HUES48 (cell line): ENCODE measurements at regions not wholly inside any gene's neighbourhood (a gene's known extent, or its start where the extent isn't known, plus 50 kb on each side); places are given as distances from the start of the nearest gene placed in this dataset.
"Not testable (repeated sequence)": the region's sequence is repeated elsewhere in the genome, so short reads cannot be mapped to it uniquely, and the experiment has no call there.

Experiments used
- H3K27ac ChIP-seq: one replicate; pipeline ENCODE4 v1.7.0; 2013; ENCODE audit warnings: low read depth, low read length, inconsistent platforms
- H3K27me3 ChIP-seq: 2 replicates; pipeline ENCODE4 v1.6.1; 2013; ENCODE audit warnings: mild to moderate bottlenecking, low read length; ENCODE audit not compliant: control insufficient read depth, insufficient read depth
- H3K36me3 ChIP-seq: 2 replicates; pipeline ENCODE4 v1.6.1; 2013; ENCODE audit warnings: low read length; ENCODE audit not compliant: control insufficient read depth, insufficient read depth
- H3K4me1 ChIP-seq: 2 replicates; pipeline ENCODE4 v1.6.1; 2013; ENCODE audit warnings: mild to moderate bottlenecking, low read length; ENCODE audit not compliant: control insufficient read depth, insufficient read depth
- H3K4me3 ChIP-seq: 2 replicates; pipeline ENCODE4 v1.5.1; 2013; ENCODE audit warnings: mild to moderate bottlenecking, low read depth, low read length
- H3K9ac ChIP-seq: 2 replicates; pipeline ENCODE4 v1.6.1; 2013; ENCODE audit warnings: mild to moderate bottlenecking, low read depth, low read length, moderate library complexity
- H3K9me3 ChIP-seq: 2 replicates; pipeline ENCODE4 v1.6.1; 2013; ENCODE audit warnings: low read length; ENCODE audit not compliant: control insufficient read depth, insufficient read depth

GRCh38 chr13:100962585-100962984, 288.0 kb upstream of the TMTC4 start:
- no peaks in the 10 kb centered on the region for H3K4me1 ChIP-seq
- H3K9ac ChIP-seq = no peak overlapping the region
- H3K36me3 ChIP-seq = no peaks in the 10 kb centered on the region
- H3K4me3 ChIP-seq = no peak overlapping the region
- no peak overlapping the region for H3K27ac ChIP-seq
- H3K27me3 ChIP-seq = no peaks in the 10 kb centered on the region
- no peaks in the 10 kb centered on the region for H3K9me3 ChIP-seq

- H3K27ac ChIP-seq = no peak overlapping the region
- no peak overlapping the region for H3K4me3 ChIP-seq
- no peaks in the 10 kb centered on the region for H3K27me3 ChIP-seq
- H3K4me1 ChIP-seq = no peaks in the 10 kb centered on the region
- no peaks in the 10 kb centered on the region for H3K36me3 ChIP-seq
- no peak overlapping the region for H3K9ac ChIP-seq
- no peaks in the 10 kb centered on the region for H3K9me3 ChIP-seq
Observed at GRCh38 chr13:100961186-100961585, 286.6 kb upstream of the TMTC4 start.

- Histone ChIP-seq H3K4me1 (no peaks in the 10 kb centered on the region), H3K36me3 (no peaks in the 10 kb centered on the region)
Observed at GRCh38 chr13:100958831-100959230, 284.2 kb upstream of the TMTC4 start.

GRCh38 chr13:100957741-100958140, 283.1 kb upstream of the TMTC4 start:
- Histone ChIP-seq H3K4me3 (no peak overlapping the region), H3K27ac (no peak overlapping the region), H3K9ac (no peak overlapping the region), H3K27me3 (no peaks in the 10 kb centered on the region), H3K4me1 (no peaks in the 10 kb centered on the region), H3K36me3 (no peaks in the 10 kb centered on the region), H3K9me3 (no peaks in the 10 kb centered on the region)

More at GRCh38 chr13:100958831-100959230, 284.2 kb upstream of the TMTC4 start:
- no peaks in the 10 kb centered on the region for H3K27me3 ChIP-seq
- H3K4me3 ChIP-seq = no peak overlapping the region
- H3K9ac ChIP-seq = no peak overlapping the region
- no peak overlapping the region for H3K27ac ChIP-seq
- H3K9me3 ChIP-seq = no peaks in the 10 kb centered on the region

GRCh38 chr13:100954430-100955305, 280.1 kb upstream of the TMTC4 start:
- no peaks in the 10 kb centered on the region for H3K36me3 ChIP-seq
- no peaks in the 10 kb centered on the region for H3K4me1 ChIP-seq
- H3K9ac ChIP-seq = no peak overlapping the region
- H3K27me3 ChIP-seq = no peaks in the 10 kb centered on the region
- H3K9me3 ChIP-seq = no peaks in the 10 kb centered on the region
- no peak overlapping the region for H3K27ac ChIP-seq
- no peak overlapping the region for H3K4me3 ChIP-seq

- Histone ChIP-seq H3K4me1 (no peaks in the 10 kb centered on the region), H3K36me3 (no peaks in the 10 kb centered on the region), H3K9ac (no peak overlapping the region), H3K27ac (no peak overlapping the region), H3K27me3 (no peaks in the 10 kb centered on the region), H3K9me3 (no peaks in the 10 kb centered on the region), H3K4me3 (no peak overlapping the region)
Observed at GRCh38 chr13:100951016-100951415, 276.4 kb upstream of the TMTC4 start.

GRCh38 chr13:100948937-100949336, 274.3 kb upstream of the TMTC4 start:
- H3K9ac ChIP-seq, H3K4me3 ChIP-seq, H3K27ac ChIP-seq, H3K9me3 ChIP-seq, H3K4me1 ChIP-seq, H3K36me3 ChIP-seq, H3K27me3 ChIP-seq: not testable (repeated sequence)

GRCh38 chr13:100946588-100946987, 272.0 kb upstream of the TMTC4 start:
- Histone ChIP-seq H3K36me3 (no peaks in the 10 kb centered on the region), H3K4me3 (no peak overlapping the region), H3K4me1 (peaks cover 4% of the 10 kb centered on the region; the same call in 1 of the 2 replicates), H3K27ac (no peak overlapping the region), H3K9ac (no peak overlapping the region), H3K9me3 (no peaks in the 10 kb centered on the region), H3K27me3 (no peaks in the 10 kb centered on the region)

- H3K36me3 ChIP-seq = no peaks in the 10 kb centered on the region
- H3K4me3 ChIP-seq = no peak overlapping the region
- no peaks in the 10 kb centered on the region for H3K27me3 ChIP-seq
- peaks cover 5% of the 10 kb centered on the region; the same call in 1 of the 2 replicates for H3K4me1 ChIP-seq
- H3K9ac ChIP-seq = no peak overlapping the region
- H3K27ac ChIP-seq = no peak overlapping the region
- no peaks in the 10 kb centered on the region for H3K9me3 ChIP-seq
Observed at GRCh38 chr13:100944791-100945345, 270.3 kb upstream of the TMTC4 start.

GRCh38 chr13:100942742-100943141, 268.1 kb upstream of the TMTC4 start:
- Histone ChIP-seq H3K27ac (no peak overlapping the region), H3K4me3 (no peak overlapping the region), H3K36me3 (no peaks in the 10 kb centered on the region), H3K27me3 (no peaks in the 10 kb centered on the region), H3K9ac (no peak overlapping the region), H3K4me1 (peaks cover 5% of the 10 kb centered on the region; the same call in 1 of the 2 replicates), H3K9me3 (no peaks in the 10 kb centered on the region)
